ENCODE measurements at regions not wholly inside any gene's neighbourhood (a gene's known extent, or its start where the extent isn't known, plus 50 kb on each side); places are given as distances from the start of the nearest gene placed in this dataset.

GRCh38 chr20:4556781-4557180 lies 129.5 kb upstream of the PRNP start:
- Mint-ChIP-seq H3K27ac (ENCODE audit: low read depth, unreplicated experiment) (no peak overlapping the region), H3K36me3 (ENCODE audit: insufficient read depth, unreplicated experiment) (no peaks in the 10 kb centered on the region), H3K4me1 (ENCODE audit: insufficient read depth, unreplicated experiment) (peaks cover 12% of the 10 kb centered on the region), H3K4me3 (ENCODE audit: unreplicated experiment) (no peak overlapping the region), H3K9me3 (ENCODE audit: unreplicated experiment) (no peaks in the 10 kb centered on the region), H3K27me3 (ENCODE audit: insufficient read depth, unreplicated experiment) (no peaks in the 10 kb centered on the region)
- no peak for DNase-seq (ENCODE audit: unreplicated experiment)
- ChIA-PET CTCF (interaction anchor here (2.0 kb wide), 1 partner anchor 11 kb away, joined by 4 read pairs; no protein-coding TSS in a partner anchor), POLR2A (no interaction called here)
- no TSS peak for BruUV-seq (replicated peaks)
- TF ChIP-seq CTCF (IDR thresholded peaks at IDR 0.05; ENCODE audit: unreplicated experiment) = no peak
- intact Hi-C loops (cut with micrococcal nuclease) = no loop called here

GRCh38 chr20:4555188-4555890 lies 130.9 kb upstream of the PRNP start:
- POLR2A ChIA-PET = no interaction called here
- CTCF ChIA-PET = interaction anchor here (2.0 kb wide), 1 partner anchor 13 kb away, joined by 4 read pairs; no protein-coding TSS in a partner anchor
- Mint-ChIP-seq H3K4me3 (ENCODE audit: unreplicated experiment) (no peak overlapping the region), H3K9me3 (ENCODE audit: unreplicated experiment) (no peaks in the 10 kb centered on the region), H3K36me3 (ENCODE audit: insufficient read depth, unreplicated experiment) (no peaks in the 10 kb centered on the region), H3K27ac (ENCODE audit: low read depth, unreplicated experiment) (no peak overlapping the region), H3K4me1 (ENCODE audit: insufficient read depth, unreplicated experiment) (peaks cover 12% of the 10 kb centered on the region), H3K27me3 (ENCODE audit: insufficient read depth, unreplicated experiment) (no peaks in the 10 kb centered on the region)
- no peak for TF ChIP-seq CTCF (IDR thresholded peaks at IDR 0.05; ENCODE audit: unreplicated experiment)
- BruUV-seq (replicated peaks) = no TSS peak
- DNase-seq (ENCODE audit: unreplicated experiment) = peak; percentile 68
- intact Hi-C loops (cut with micrococcal nuclease) = no loop called here

GRCh38 chr20:4554346-4554745 lies 131.9 kb upstream of the PRNP start:
- no peaks in the 10 kb centered on the region for H3K27me3 Mint-ChIP-seq (ENCODE audit: insufficient read depth, unreplicated experiment)

More at GRCh38 chr20:4554346-4554745, 131.9 kb upstream of the PRNP start:
- ChIA-PET POLR2A (no interaction called here), CTCF (no interaction called here)
- no TSS peak for BruUV-seq (replicated peaks)
- no peaks in the 10 kb centered on the region for H3K36me3 Mint-ChIP-seq (ENCODE audit: insufficient read depth, unreplicated experiment)
- no peak overlapping the region for H3K4me3 Mint-ChIP-seq (ENCODE audit: unreplicated experiment)
- DNase-seq (ENCODE audit: unreplicated experiment) = no peak
- intact Hi-C loops (cut with micrococcal nuclease) = no loop called here
- H3K27ac Mint-ChIP-seq (ENCODE audit: low read depth, unreplicated experiment) = no peak overlapping the region
- no peak for TF ChIP-seq CTCF (IDR thresholded peaks at IDR 0.05; ENCODE audit: unreplicated experiment)
- H3K4me1 Mint-ChIP-seq (ENCODE audit: insufficient read depth, unreplicated experiment) = peaks cover 12% of the 10 kb centered on the region
- no peaks in the 10 kb centered on the region for H3K9me3 Mint-ChIP-seq (ENCODE audit: unreplicated experiment)

All from MCF 10A (cell line).